ENCODE measurements at regions not wholly inside any gene's neighbourhood (a gene's known extent, or its start where the extent isn't known, plus 50 kb on each side); places are given as distances from the start of the nearest gene placed in this dataset.

DNA sequence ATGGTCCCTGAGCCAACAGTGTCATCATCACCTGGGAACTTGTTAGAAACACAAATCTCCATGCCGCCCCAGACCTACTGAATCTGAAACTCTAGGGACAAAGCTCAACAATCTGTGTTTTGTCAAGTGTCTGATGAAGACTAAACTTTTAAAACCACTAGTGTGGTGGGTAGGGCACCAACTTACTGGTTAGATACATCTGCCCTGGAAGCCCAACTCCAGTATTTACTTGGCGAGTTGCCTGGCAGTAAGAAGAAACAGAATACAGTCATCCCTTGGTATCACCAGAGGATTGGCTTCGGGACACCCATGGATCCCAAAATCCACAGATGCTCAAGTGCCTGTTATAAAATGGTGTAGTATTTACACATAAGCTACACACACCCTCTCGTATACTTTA lies 367.9 kb upstream of the DUSP10 start:
- TF ChIP-seq POLR2A (IDR thresholded peaks at IDR 0.05; ENCODE audit: low read length) (no peak), GATA1 (IDR thresholded peaks at IDR 0.05; ENCODE audit: low read depth, low read length) (no peak)
